Tongue (tissue), 1 donor: ENCODE measurements at regions not wholly inside any gene's neighbourhood (a gene's known extent, or its start where the extent isn't known, plus 50 kb on each side); places are given as distances from the start of the nearest gene placed in this dataset.
"Not testable (repeated sequence)": the region's sequence is repeated elsewhere in the genome, so short reads cannot be mapped to it uniquely, and the experiment has no call there.

ENCODE experiments used
- DNase-seq: peaks from one replicate; pipeline ENCODE4 v3.0.0-alpha.2; 2015

DNA sequence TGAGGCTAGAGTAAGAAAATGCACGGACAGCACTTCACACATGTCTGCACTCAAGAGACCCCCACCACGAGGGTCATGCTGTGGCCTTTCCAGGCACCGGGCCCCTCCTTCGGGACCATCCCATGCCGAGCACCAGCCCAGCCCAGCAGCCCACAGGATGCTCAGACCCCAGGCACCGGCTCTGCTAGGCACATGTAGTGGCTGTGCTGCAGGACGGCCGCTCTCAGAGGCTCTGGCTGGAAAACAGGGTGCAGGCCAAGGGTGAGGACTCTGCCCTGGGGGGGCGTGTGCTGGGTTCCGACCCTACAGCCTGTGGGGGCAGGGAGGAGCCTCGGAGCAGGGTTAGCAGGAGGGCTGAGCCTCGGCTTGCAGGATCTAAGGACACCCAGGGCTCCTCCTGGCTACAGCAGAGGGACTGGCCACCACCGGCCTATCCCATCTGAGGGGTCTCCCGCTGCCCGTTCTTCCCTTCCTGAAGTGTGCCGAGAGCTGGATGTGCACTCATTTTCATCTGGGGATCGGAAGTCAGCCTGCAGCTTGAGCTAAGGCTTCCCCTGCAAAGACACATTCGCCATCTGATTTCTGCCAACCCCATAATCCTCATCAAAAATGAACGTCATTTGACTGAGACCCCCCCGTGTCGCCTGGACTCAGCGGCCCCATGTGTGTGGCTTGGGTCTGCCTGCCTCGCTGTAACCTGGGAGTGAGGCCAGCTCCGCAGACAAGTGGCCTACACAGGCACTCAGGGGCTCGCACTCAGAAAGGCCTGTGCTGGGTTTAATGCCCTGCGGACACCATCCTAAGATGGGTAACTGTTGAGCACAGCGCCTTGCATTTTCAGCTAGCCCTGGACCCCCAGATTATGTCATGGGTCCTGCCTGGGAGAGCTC is 293.1 kb upstream of the FOXF1 start:
- no peak for DNase-seq

DNA sequence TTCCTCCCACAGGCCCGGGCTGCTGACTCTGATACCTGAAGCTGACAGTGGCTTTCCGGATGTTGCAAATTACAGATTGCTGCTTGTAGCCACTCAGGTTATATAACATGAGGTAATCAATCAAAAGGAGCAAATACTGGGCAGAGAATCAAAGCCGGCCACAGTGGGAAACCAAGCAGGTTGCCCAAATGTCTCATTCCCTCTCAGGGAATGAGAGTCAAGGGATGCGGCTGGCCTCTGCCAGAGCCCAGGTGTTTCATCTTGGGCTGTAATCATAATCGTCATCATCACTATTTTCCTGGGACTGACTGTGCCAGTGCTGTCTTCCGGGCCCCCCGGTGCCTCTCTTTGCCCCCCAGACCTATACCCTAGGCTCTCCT is 292.4 kb upstream of the FOXF1 start:
- DNase-seq, result no peak

DNA sequence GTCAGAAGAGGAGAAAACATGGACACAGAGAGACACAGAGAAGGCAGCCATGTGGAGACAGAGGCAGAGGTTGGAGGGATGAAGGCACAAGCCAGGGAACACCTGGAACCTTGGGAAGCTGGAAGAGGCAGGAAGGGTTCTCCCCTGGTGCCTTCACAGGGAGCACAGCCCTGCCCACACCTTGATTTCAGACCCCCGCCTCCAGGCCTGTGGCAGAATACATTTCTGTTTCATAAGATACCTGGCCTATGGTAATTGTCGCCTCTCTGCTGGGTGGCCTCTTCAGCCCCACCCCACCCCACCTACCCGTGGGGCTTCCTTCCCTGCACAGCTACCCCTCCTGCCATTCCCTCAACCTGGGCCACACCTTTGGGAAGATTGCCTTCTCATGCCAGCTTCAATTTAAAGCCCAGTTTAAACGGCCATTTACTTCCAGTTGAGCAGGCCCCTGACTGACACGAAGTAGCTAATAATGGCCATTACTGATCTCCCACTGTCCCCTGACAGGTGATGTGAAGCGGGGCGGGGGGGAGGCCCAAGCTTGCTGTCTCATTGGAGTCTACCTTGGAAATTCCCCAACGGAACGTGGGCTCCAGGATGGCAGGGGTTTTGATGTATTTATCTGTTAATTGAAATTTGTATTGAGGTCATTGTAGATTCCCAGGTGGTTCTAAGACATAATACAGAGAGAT is 291.7 kb upstream of the FOXF1 start:
- DNase-seq, result no peak

DNA sequence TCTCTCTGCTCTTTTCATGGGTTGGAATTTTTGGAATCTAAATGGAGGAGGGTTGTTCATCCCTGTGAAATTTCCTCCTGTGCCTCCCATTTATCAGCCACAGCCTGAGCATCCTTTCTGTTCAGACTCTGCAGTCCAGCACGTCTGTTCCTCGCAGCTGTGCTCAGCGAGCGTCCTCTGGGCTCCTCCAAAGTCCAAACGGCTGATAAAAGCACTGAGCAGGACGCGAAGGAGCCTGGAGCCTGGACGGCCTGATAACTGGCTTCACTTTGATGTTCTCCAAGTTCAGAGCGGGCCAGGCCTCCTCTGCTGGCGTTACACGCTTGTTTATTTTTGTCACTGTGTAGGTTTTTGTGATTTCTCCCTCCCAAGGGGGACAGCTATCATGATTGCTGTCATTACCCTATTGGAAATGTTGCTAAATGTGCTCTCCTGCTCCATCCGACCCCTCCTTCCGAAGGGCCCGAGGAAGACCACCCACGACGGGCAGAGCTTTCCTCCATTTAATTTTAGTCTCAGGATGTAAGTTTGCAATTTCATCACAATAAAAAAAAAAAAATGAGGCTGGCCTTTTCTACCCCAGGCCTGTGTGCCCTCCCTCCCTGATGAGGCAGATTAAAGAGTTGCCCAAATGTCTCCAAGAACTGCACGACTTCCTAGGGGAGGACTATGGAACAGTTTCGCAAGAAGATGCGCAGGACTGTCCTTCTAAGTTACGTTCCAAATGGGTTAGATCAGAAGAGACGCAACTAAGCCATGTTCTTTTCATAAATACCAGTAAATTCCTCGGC is 290.5 kb upstream of the FOXF1 start:
- DNase-seq, result no peak

DNA sequence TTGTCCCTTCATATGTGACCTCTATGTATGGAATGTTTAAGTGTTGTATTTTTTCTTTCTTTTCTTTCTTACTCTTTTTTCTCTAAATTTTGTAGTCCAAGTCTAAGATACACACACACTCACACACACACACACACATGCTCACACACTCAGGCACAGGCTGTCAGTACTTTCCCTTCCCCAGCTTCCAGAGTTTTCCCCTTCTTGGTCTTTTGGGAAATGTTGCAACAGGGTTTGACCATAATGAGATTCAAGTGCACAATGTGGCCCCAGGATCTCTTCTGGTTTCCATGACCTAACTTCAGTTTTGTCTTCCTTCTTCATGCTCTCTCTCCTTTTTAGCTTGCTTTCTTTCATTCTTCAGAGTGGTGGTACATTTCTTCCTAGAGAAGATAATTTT is 289.8 kb upstream of the FOXF1 start:
- DNase-seq, result no peak

DNA sequence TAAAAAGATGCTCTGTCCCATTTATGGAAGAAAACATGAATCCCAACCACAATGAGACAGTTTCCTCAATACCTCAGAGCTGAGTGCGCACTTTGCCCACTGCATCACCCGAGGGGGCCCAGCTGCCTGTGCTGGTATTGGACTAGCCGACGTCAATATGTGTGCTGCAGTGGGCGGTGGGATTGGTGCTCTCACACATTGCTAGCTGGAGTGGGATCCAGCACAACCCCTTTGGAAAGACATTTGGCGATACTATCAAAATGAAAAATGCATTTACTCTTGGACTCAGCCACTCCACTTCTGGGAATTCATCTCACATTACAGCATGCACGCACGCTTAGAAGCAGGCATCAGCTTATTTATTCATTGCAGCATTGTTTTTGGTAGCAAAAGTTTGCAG is 289.2 kb upstream of the FOXF1 start:
- no peak for DNase-seq

DNA sequence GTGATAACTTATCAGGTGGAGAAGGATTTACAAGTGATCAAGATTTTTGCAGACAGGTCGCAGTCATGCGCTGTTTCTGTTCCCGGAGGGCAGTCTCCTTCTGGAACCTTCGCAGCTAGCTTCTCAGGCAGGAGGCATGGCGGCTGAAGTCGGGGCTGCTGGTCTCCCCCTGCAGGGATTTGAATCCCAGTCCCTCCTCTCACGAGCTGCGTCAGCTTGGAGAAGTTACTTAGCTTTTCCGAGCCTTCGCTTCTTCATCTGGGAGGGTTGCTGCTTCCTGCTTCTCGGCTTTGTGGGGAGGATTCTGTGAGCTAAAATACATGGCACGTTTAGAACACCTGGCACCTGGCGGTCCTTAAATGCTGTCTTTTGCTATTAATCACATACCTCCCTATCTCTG is 287.8 kb upstream of the FOXF1 start:
- DNase-seq, result no peak

DNA sequence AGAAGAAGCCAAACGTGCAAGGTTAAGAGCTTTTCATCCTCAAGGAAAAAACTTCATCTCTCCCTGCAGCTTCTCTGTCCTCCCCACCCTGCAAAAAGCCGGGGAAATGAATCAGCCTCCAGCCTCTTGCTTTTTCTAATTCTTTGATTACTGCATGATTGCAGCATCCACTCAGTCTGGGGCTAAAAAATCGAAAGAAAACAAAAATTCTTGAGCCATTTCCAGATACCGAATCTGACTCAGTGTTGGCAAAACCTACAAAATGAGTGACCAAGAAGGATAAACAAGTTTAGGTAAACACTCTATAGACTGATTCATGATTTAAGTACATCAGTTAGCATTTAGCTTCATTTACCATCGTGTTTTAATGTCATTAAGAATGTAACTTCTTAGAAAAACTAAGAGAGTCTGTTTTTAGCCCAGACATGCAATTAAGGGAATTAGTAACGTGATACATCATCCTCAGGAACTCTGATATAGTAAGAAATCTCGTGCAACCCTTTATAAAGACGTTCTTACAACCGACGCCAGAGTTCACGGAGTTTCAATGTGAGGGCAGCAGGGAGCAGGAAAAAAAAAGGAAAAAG is 287.3 kb upstream of the FOXF1 start:
- peak; percentile 35 for DNase-seq

DNA sequence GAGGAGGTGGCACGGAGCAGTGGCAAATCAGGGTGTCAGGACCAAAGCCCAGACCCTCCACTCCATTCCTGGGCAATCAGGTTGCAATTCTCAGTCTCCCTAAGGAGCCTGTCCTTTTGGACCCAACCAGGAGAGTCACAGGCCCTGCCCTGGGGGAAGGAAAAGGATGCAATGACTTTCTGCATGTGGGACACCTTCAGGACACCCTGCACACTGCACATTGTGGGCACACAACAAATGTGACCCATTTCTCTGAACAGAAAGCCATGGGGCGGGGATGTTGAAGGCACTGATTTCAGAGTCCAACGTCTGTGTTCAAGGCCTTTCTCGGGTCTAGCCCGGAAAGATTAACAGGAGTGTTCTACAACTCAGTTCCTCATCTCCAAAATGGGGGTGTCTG is 286.2 kb upstream of the FOXF1 start:
- no peak for DNase-seq

DNA sequence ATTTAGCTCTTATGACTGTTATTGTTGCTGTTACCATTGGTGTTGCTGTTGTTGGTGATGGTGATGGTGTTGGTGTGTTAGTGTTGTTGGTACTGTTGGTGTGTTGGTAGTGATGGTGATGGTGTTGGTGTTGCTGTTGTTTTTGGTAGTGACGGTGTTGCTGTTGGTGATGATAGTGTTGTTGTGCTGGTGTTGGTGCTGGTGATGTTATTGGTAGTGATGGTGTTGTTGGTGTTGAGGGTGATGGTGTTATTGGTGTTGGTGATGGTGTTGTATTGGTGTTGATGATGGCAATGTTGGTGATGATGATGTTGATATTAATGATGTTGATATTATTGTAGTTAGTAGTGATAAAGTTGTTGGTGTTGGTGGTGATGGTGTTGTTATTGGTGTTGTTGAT is 285.7 kb upstream of the FOXF1 start:
- no peak for DNase-seq

DNA sequence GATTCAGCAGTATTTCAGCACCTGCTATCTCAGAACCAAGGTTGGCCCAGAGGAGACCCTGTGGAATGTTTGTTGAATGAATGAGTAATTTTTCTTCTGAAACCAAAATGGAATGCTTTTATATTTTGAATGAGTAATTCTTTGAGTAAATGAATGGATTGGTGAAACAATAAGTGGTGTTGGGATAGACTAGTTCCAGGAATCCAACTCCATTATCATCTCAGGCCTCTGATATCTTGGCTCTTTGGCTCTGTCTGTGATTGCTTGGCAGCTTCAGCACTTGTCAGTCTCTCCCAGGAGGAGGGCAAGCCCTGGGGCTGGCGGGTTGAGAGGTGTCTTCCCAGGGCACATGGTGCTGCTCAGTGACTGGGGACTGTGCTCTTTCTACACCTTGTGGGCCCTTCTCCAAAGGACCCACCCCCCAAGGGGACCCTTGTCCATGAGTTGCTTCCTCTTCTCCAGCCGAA is 284.4 kb upstream of the FOXF1 start:
- no peak for DNase-seq

DNA sequence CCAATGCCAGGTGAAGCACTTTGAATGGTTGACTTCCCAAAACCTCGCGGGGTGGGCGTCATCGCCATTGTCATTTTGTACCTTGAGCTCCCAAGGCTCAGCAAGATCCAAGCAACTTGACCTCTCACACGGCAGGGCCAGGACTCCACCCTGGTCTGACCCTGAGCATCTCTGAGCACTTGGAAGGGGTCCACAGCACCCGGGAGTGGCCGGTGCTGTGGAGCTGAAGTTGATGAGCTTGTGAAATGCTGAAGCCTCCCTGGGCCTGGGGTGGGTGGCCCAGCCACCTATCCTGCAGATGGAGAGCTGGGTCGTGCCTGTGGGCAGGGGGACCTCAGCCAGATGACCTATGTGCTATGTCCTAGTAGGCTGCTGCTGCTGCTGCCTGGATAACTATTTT is 283.3 kb upstream of the FOXF1 start:
- DNase-seq, result no peak

DNA sequence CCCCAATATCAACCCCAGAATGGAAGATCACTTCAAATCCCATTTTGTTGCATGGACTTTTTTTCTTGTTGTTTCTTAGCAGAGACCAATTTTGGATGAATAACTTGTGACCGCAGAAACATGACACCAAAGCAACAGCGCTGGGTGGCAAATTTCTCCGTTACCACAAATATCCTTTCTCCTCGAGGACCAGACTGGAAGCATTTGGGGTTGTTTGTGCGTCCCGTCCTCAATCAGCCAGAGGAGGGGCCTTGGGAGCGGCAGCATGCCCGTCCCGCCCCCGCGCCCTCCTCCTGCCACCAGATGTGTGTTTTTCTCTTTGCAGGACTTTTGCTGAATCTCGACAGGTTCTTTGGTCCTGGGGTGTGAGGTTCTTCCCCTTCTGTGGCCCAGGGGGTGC is 282.5 kb upstream of the FOXF1 start:
- no peak for DNase-seq

DNA sequence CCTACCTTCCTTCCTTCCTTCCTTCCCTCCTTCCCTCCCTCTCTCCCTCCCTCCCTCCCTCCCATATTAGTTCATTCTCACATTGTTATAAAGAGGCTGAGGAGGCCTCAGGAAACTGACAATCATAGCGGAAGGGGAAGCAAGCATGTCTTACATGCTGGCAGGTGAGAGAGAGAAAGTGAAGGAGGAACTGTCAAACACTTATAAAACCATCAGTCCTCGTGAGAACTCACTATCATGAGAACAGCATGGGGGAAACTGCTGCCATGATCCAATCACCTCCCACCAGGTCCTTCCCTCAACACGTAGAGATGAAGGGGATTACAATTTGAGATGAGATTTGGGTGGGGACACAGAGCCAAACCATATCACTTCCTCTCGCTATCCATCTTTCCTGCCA is 281.6 kb upstream of the FOXF1 start:
- no peak for DNase-seq

DNA sequence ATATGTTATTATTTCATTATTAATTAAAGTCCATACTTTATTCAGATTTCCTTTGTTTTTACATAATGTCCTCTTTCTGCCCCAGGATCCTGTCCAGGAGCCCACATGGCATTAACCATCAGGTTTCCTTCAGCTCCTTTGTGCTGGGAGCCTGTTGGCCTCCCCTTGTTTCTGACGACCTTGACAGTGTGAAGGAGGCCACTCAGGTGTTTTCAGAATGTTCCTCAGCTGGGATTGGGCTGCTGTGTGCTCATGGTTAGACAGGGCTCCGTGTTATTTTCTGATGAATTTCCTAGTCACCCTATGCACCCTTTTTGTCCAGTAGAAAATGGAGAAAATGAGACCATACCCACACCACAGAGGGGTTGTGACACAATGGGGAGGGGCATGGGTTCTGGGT is 281.0 kb upstream of the FOXF1 start:
- no peak for DNase-seq

DNA sequence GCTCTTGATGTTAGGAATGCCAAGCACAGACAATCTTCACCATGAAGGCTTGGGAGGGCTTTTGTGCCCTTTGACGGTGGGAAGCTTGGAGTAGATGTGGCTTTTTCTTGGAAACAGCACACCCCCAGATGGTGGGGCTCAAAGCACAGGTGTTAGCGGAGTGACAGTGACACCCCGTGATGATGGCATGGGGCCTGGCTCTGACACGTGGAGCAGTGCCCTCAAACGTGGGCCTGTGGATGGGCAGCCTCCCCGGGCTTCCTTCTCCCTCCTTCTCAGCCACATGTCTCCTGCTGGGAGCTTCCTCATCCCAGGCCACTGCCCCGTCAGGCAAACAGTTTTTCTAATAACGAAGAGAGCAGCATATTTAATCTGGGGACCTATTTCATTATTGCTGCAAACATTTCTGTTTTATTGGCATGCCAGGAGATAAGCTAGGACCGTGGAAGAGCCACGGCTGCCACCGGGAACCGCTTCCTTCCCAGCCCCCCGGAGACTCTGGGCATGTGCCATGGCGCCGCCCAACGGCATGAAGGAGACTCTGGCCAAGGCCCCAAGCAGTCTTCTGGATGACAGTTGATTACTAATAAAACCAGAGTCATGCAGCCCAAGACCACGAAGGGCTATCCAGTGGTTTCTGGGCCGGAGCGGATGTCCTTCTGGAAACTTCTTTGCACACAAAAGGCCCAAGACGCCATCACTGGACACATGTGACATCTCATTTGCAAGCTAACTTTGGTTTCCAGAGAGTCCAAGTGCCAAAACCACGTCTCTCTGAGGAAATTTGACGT is 280.3 kb upstream of the FOXF1 start:
- DNase-seq, result no peak

DNA sequence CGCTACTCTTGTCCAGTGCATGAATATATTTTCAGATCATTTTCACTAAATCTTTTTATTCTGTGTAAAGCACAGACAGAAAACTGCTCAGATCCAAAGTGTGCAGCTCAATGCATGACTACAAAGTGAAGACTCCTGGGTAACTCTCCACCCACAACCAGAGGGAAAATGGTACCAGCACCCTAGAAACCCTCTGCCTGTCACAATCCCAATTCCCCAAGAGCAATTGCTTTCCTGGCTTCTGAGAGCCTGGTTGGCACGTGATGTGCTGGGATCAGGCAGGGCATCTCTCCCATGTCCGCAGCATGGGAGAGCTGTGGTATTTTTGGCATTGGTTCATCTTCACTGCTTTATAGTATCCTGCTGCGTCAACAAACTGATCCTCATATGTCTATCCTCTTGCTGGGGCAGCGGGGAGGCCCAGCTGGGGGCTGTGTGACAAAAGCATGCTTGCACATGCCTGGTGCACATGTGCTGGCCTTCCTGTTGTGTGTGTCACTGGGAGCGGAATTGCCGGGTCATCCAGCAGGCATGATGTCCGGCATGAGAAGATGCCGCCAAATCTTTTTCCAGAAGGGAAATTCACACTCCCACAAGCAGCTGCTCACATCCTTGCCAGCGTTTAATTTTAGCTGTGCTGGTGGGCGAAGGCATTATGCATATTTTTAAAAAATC is 278.9 kb upstream of the FOXF1 start:
- peak; percentile 20 for DNase-seq

DNA sequence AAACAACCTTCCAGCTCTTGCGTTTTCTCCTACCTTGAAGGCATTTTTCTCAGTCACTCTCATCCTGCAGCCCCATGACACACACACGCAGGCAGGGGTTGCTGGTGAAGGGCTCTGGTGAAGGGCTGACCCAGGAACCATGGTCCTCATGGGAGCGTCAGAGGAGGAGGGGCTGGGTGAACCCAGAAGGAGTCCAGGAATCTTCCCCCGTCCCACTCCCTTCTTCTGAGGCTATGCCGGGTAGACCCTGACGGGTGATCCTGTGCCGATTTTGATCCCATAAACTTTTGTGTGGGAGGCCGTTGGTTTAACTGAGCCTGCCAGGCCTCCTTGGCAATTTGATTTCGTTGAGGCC is 278.4 kb upstream of the FOXF1 start:
- no peak for DNase-seq

DNA sequence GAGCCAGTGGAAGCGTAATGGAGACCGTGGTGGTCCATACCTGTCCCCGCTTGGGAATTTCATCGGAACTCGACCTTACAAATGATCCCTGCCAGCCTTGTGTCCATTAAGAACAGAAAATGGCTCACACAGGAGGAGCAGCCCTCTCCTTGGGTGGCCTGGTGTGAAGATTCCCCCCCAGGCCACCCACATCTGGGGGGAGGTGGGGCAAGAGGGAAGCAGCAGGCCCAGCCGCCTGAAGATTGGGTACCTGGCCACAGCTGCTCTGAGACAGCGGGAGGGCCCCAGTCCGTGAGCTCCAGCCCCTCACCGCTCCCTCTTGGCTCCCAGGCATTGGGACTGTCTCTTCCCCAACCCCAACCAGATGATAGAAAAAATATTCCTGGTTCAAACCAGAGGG is 277.8 kb upstream of the FOXF1 start:
- no peak for DNase-seq

DNA sequence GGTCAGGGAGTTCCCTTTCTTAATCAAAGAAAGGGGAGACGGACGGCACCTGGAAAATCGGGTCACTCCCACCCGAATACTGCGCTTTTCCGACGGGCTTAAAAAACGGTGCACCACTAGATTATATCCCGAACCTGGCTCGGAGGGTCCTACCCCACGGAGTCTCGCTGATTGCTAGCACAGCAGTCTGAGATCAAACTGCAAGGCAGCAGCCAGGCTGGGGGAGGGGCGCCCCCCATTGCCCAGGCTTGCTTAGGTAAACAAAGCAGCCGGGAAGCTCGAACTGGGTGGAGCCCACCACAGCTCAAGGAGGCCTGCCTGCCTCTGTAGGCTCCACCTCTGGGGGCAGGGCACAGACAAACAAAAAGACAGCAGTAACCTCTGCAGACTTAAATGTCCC is 276.8 kb upstream of the FOXF1 start:
- not testable (repeated sequence) for DNase-seq

DNA sequence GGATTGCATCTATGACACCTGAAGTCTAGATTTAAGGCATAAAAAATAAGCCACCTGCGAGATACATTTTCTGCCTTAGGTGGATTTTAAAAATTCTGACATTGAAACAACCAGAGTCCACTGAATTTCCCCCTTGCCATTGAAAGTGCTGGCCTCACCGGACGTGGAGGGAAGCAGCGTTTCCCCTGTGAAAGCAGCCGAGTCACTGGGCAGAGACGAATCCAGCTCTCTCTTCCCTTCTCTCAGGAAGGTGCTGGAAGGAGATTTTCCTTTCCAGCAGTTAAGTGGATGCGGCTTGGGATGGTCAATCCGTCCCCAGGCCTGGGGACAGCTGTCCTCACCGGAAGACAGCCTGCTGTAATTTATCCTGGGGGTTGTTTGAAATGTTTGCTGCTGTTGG is 270.9 kb upstream of the FOXF1 start:
- no peak for DNase-seq
